ENCODE measurements at regions not wholly inside any gene's neighbourhood (a gene's known extent, or its start where the extent isn't known, plus 50 kb on each side); places are given as distances from the start of the nearest gene placed in this dataset.

GRCh38 chr1:190708418-190709057 is 230.9 kb upstream of the BRINP3 start:
- TF ChIP-seq POLR2A (IDR thresholded peaks at IDR 0.05; ENCODE audit: low read depth, low read length) (no peak), POLR2AphosphoS5 (IDR thresholded peaks at IDR 0.05; ENCODE audit: low read depth, low read length) (no peak), POU2F2 (IDR thresholded peaks at IDR 0.05; ENCODE audit: low read depth, low read length) (no peak), SPI1 (IDR thresholded peaks at IDR 0.05; ENCODE audit: low read depth, low read length) (no peak), TAF1 (IDR thresholded peaks at IDR 0.05; ENCODE audit: low read depth, low read length) (no peak)

Data from GM12891 (cell line).